Naive thymus-derived CD4-positive, alpha-beta T cell (primary cell): ENCODE measurements at regions not wholly inside any gene's neighbourhood (a gene's known extent, or its start where the extent isn't known, plus 50 kb on each side); places are given as distances from the start of the nearest gene placed in this dataset.

Experiments
- ATAC-seq: fragments of 150-1000 bp; cut with Tn5 transposase; 2 replicates; pipeline ENCODE4 v1.10.0; 2021; ENCODE audit warnings: mild to moderate bottlenecking, moderate library complexity
- CTCF ChIA-PET: fragments of 350-600 bp; sonication (Branson Sonifier 250); formaldehyde crosslinking; loops from one replicate; lab custom pipeline; 2021; ENCODE audit warnings: antibody characterized with exemption; lab: Charles Lee
- POLR2A ChIA-PET: fragments of 350-600 bp; sonication (Branson Sonifier 250); formaldehyde crosslinking; loops from one replicate; lab custom pipeline; 2021; ENCODE audit warnings: antibody characterized with exemption, inconsistent platforms; lab: Charles Lee
- DNase-seq, 9 donors: peaks; one replicate each; pipeline versions ENCODE4 v3.0.0 to v3.0.0-alpha.2; 2020 to 2022; ENCODE audit warnings: mixed read lengths in 1 of 9
- H3K27ac ChIP-seq: one replicate; pipeline ENCODE4 v1.7.0; 2013; ENCODE audit warnings: mild to moderate bottlenecking, low read depth, low read length, moderate library complexity
- H3K27me3 ChIP-seq, 2 donors: one replicate each; pipeline ENCODE4 v1.7.0; 2013; ENCODE audit warnings: low read length in 2 of 2, mild to moderate bottlenecking in 2 of 2, moderate library complexity in 2 of 2; ENCODE audit not compliant: control insufficient read depth in 2 of 2, insufficient read depth in 2 of 2
- H3K36me3 ChIP-seq, 3 experiments: 1 replicate in 2 of 3; 2 replicates in 1 of 3; pipeline ENCODE4 v1.7.0; 2013; ENCODE audit warnings: low read length in 3 of 3, mild to moderate bottlenecking in 3 of 3, moderate library complexity in 1 of 3; ENCODE audit not compliant: insufficient read depth in 3 of 3, control insufficient read depth in 2 of 3
- H3K4me1 ChIP-seq, 2 donors: one replicate each; pipeline ENCODE4 v1.7.0; 2013; ENCODE audit warnings: low read length in 2 of 2, mild to moderate bottlenecking in 2 of 2, moderate library complexity in 1 of 2; ENCODE audit not compliant: control insufficient read depth in 2 of 2, insufficient read depth in 2 of 2
- H3K4me3 ChIP-seq: 2 replicates; pipeline ENCODE4 v1.7.0; 2013; ENCODE audit warnings: mild to moderate bottlenecking, low read length
- H3K9me3 ChIP-seq, 3 experiments: 1 replicate in 2 of 3; 2 replicates in 1 of 3; pipeline ENCODE4 v1.7.0; 2013; ENCODE audit warnings: low read length in 3 of 3; ENCODE audit not compliant: control insufficient read depth in 2 of 3
- H3K27ac Mint-ChIP-seq, 9 donors: one replicate each; pipeline ENCODE4 v1.8.0; 2020 to 2022; ENCODE audit warnings: mixed read lengths in 9 of 9, mild to moderate bottlenecking in 8 of 9, moderate library complexity in 5 of 9, inconsistent platforms in 2 of 9
- H3K27me3 Mint-ChIP-seq, 5 donors: one replicate each; pipeline ENCODE4 v1.8.0; 2021 to 2022; ENCODE audit warnings: mixed read lengths in 5 of 5, mild to moderate bottlenecking in 1 of 5
- H3K36me3 Mint-ChIP-seq, 5 donors: one replicate each; pipeline ENCODE4 v1.8.0; 2020 to 2022; ENCODE audit warnings: mixed read lengths in 5 of 5, mild to moderate bottlenecking in 3 of 5, inconsistent platforms in 1 of 5
- H3K4me1 Mint-ChIP-seq, 7 donors: one replicate each; pipeline ENCODE4 v1.8.0; 2020 to 2022; ENCODE audit warnings: mixed read lengths in 7 of 7, mild to moderate bottlenecking in 3 of 7, inconsistent platforms in 1 of 7
- H3K4me3 Mint-ChIP-seq, 10 donors: one replicate each; pipeline ENCODE4 v1.8.0; 2020 to 2022; ENCODE audit warnings: mild to moderate bottlenecking in 10 of 10, mixed read lengths in 10 of 10, moderate library complexity in 6 of 10, inconsistent platforms in 2 of 10
- H3K9me3 Mint-ChIP-seq, 11 donors: one replicate each; pipeline ENCODE4 v1.8.0; 2020 to 2022; ENCODE audit warnings: mixed read lengths in 11 of 11, mild to moderate bottlenecking in 4 of 11, inconsistent platforms in 1 of 11, moderate library complexity in 1 of 11
- intact Hi-C, 2 donors: fragments of 100-400 bp; cut with micrococcal nuclease; formaldehyde crosslinking; loops; one replicate each; pipeline ENCODE4 v1.15.1; 2023

DNA sequence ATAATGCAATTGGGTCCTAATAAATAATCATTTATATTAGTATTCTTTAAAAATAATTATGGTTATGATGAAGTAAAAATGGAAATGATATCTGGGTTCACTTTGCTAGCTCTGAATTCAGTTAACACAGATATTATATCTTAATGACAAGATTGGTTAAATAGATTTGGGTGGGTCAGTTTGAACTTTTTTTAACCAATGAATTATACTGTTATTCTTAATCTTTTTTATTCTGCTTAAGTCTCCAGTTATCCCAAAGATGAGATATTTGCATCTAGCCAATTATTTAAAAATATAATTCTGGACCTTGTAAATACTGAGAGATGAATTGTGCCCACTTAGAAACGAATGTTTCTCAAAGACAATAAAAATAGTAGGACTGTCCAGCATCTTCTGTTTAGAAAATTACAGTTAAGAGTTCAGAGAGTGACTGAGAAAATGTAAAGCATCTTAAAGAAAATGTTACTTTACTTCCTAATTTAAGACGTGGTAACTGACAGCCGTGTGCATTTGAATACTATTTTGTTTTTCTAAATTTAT lies 345.2 kb downstream of the USP25 start:
- no peaks in the 10 kb centered on the region for H3K4me1 ChIP-seq
- no peaks in the 10 kb centered on the region for H3K9me3 Mint-ChIP-seq
- no peak overlapping the region for H3K27ac Mint-ChIP-seq
- H3K36me3 Mint-ChIP-seq, result no peaks in the 10 kb centered on the region
- CTCF ChIA-PET, result no interaction called here
- DNase-seq (no peak), ATAC-seq (no peak)
- intact Hi-C loops, result no loop called here
- H3K27ac ChIP-seq, result no peak overlapping the region
- no peak overlapping the region for H3K4me3 Mint-ChIP-seq
- no peak overlapping the region for H3K4me3 ChIP-seq
- no peaks in the 10 kb centered on the region for H3K27me3 ChIP-seq
- no peaks in the 10 kb centered on the region for H3K36me3 ChIP-seq
- H3K27me3 Mint-ChIP-seq, result peaks cover 0 to 15% (median 0%) of the 10 kb centered on the region in 5 donors
- POLR2A ChIA-PET, result no interaction called here
- no peaks in the 10 kb centered on the region for H3K9me3 ChIP-seq
- H3K4me1 Mint-ChIP-seq, result no peaks in the 10 kb centered on the region

DNA sequence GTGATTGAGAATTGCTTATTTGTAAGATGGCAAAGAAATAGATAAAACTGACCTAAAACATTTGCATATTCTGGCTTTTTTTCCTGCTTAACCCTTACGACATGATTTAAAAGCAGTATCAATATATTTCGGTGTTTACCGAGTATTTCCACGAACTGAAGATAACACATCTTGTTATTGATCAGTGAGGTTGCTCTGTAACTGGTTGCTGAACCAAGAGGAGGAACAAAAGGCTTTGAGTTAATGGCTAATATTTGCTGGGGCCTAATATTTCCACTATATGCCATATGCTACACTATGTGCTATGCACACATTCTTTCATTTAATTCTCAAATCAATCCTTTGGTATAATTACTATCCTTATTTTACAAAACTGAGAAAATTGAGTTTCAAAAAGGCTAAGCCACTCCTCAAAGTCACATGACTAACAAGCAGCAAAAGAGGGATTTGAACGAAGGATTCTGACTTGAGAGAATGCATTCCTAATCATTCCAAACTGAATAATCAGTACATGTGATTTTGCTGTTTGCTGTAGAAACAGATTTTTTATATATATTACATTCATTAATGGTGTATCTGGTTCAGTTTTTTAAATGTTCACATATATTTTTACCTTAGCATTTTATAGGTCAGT lies 346.0 kb downstream of the USP25 start:
- intact Hi-C loops, result no loop called here
- Mint-ChIP-seq H3K9me3 (no peaks in the 10 kb centered on the region), H3K4me1 (no peaks in the 10 kb centered on the region), H3K4me3 (no peak overlapping the region), H3K27ac (no peak overlapping the region), H3K27me3 (peaks cover 0 to 9% (median 0%) of the 10 kb centered on the region in 5 donors), H3K36me3 (no peaks in the 10 kb centered on the region)
- Histone ChIP-seq H3K27me3 (no peaks in the 10 kb centered on the region), H3K36me3 (no peaks in the 10 kb centered on the region), H3K9me3 (no peaks in the 10 kb centered on the region), H3K4me3 (no peak overlapping the region), H3K27ac (no peak overlapping the region), H3K4me1 (no peaks in the 10 kb centered on the region)
- no peak for ATAC-seq
- no peak for DNase-seq
- ChIA-PET POLR2A (no interaction called here), CTCF (no interaction called here)

DNA sequence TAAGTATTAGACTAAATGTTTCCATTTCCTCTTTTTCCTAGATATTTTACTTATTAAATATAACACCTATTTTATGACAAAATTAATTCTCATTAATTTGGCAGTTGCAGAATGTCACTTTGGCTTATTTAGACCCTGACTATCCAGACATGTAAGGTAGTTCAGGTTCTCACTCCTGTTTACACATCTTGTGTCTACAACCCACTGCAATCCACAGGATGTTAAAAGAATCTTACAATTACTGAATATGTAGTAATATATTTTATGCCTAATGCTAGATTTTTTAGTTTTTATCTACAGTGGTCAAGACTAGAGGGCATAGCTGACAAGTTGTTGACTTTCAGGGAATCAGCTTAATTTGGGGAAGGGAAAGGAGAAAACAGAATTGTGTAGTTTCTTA lies 346.7 kb downstream of the USP25 start:
- intact Hi-C loops, result no loop called here
- Histone ChIP-seq H3K9me3 (no peaks in the 10 kb centered on the region), H3K36me3 (no peaks in the 10 kb centered on the region), H3K27me3 (no peaks in the 10 kb centered on the region), H3K4me3 (no peak overlapping the region), H3K4me1 (no peaks in the 10 kb centered on the region), H3K27ac (no peak overlapping the region)
- H3K27ac Mint-ChIP-seq, result no peak overlapping the region
- CTCF ChIA-PET, result no interaction called here
- no peaks in the 10 kb centered on the region for H3K9me3 Mint-ChIP-seq
- no peaks in the 10 kb centered on the region for H3K36me3 Mint-ChIP-seq
- no peak overlapping the region for H3K4me3 Mint-ChIP-seq
- DNase-seq (no peak), ATAC-seq (no peak)
- POLR2A ChIA-PET, result no interaction called here
- no peaks in the 10 kb centered on the region for H3K4me1 Mint-ChIP-seq
- peaks cover 0 to 5% (median 0%) of the 10 kb centered on the region in 5 donors for H3K27me3 Mint-ChIP-seq

DNA sequence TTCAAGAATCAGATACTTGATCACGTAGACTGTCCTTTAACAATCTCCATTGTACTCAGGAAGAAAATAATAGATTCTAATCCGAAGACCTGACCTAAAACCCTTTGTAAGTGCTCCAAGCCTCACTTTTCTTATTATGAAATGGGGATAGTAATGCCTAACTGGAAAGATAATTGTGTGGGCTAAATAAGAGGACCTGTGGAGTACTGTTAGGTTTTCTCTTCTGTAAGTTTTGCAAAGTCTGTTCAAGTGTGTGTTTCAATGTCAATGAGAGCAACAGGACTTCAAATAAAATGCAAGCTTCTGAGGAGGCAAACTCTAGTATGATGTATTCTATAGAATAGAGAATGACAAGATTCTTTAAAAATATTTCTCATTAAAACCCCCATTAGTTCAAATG lies 348.6 kb downstream of the USP25 start:
- ATAC-seq, result no peak

DNA sequence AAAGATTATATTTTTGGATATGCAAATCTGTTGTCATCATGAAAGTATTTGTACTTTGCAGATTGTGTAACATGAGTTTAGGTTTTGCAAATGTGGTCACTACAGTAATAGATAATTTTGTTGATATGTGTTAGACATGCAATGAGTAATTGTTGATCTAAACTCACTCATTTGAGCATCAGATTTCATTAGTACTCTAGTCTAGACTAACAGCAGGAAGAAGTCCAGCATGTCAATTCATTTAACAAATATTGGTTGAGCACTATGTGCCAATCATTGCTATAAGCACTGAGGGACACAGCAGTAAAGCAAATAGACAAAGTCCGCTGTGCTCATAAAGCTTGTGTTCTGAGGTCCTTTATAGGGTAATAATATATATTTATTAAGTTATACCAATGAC lies 350.0 kb downstream of the USP25 start:
- H3K4me3 Mint-ChIP-seq, result no peak overlapping the region
- no peak overlapping the region for H3K27ac Mint-ChIP-seq
- Histone ChIP-seq H3K27me3 (no peaks in the 10 kb centered on the region), H3K4me3 (no peak overlapping the region), H3K36me3 (no peaks in the 10 kb centered on the region), H3K4me1 (no peaks in the 10 kb centered on the region), H3K27ac (no peak overlapping the region), H3K9me3 (no peaks in the 10 kb centered on the region)
- H3K4me1 Mint-ChIP-seq, result no peaks in the 10 kb centered on the region
- intact Hi-C loops, result no loop called here
- H3K9me3 Mint-ChIP-seq, result no peaks in the 10 kb centered on the region
- ATAC-seq (no peak), DNase-seq (no peak)
- H3K27me3 Mint-ChIP-seq, result no peaks in the 10 kb centered on the region
- ChIA-PET CTCF (no interaction called here), POLR2A (no interaction called here)
- H3K36me3 Mint-ChIP-seq, result no peaks in the 10 kb centered on the region

More for the DNA sequence above, 348.6 kb downstream of the USP25 start:
- ChIA-PET CTCF (no interaction called here), POLR2A (no interaction called here)
- Mint-ChIP-seq H3K27ac (no peak overlapping the region), H3K4me1 (no peaks in the 10 kb centered on the region), H3K36me3 (no peaks in the 10 kb centered on the region), H3K4me3 (no peak overlapping the region), H3K9me3 (no peaks in the 10 kb centered on the region), H3K27me3 (peaks cover 0 to 3% (median 0%) of the 10 kb centered on the region in 5 donors)
- no peak overlapping the region for H3K27ac ChIP-seq
- no peaks in the 10 kb centered on the region for H3K36me3 ChIP-seq
- intact Hi-C loops, result no loop called here
- H3K4me1 ChIP-seq, result no peaks in the 10 kb centered on the region
- no peaks in the 10 kb centered on the region for H3K9me3 ChIP-seq
- no peaks in the 10 kb centered on the region for H3K27me3 ChIP-seq
- no peak for DNase-seq
- no peak overlapping the region for H3K4me3 ChIP-seq

DNA sequence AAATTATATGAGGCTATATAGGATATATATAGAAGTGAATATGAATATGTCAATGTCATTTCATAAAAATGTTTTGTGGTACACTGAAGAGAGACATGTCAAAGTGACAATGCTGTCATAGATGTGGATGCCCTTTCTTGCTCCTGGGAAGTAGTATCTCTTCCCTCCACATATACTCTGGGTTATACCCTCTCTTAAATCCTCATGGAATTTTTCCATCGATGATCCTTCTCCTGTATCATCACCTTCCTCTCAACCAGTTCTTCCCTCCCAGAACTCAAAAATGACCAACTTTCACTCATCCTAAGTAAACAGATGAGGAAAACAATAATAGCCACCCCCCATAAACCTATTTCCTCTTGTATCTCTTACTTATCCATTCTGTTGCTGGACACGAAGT lies 351.5 kb downstream of the USP25 start:
- Mint-ChIP-seq H3K9me3 (no peaks in the 10 kb centered on the region), H3K4me3 (no peak overlapping the region), H3K27me3 (no peaks in the 10 kb centered on the region), H3K4me1 (no peaks in the 10 kb centered on the region), H3K27ac (no peak overlapping the region), H3K36me3 (no peaks in the 10 kb centered on the region)
- DNase-seq (no peak), ATAC-seq (no peak)
- CTCF ChIA-PET, result no interaction called here
- Histone ChIP-seq H3K36me3 (no peaks in the 10 kb centered on the region), H3K9me3 (no peaks in the 10 kb centered on the region), H3K4me1 (no peaks in the 10 kb centered on the region), H3K27ac (no peak overlapping the region), H3K4me3 (no peak overlapping the region), H3K27me3 (no peaks in the 10 kb centered on the region)
- intact Hi-C loops, result no loop called here
- POLR2A ChIA-PET, result no interaction called here
